ENCODE measurements at regions not wholly inside any gene's neighbourhood (a gene's known extent, or its start where the extent isn't known, plus 50 kb on each side); places are given as distances from the start of the nearest gene placed in this dataset.

GRCh38 chr5:16007750-16008415 is 171.7 kb downstream of the MARCHF11 start:
- no peak for TF ChIP-seq KDM1A (IDR thresholded peaks at IDR 0.05; ENCODE audit: borderline replicate concordance, low read length)
- no peak for TF ChIP-seq POLR2AphosphoS5 (IDR thresholded peaks at IDR 0.05; ENCODE audit: low read depth, low read length)
- no peak for TF ChIP-seq SIX5 (IDR thresholded peaks at IDR 0.05; ENCODE audit: low read depth, low read length)
- TF ChIP-seq CHD2 (IDR thresholded peaks at IDR 0.05; ENCODE audit: low read length) = no peak
- TF ChIP-seq JUN (IDR thresholded peaks at IDR 0.05; ENCODE audit: low read depth, low read length) = no peak
- TF ChIP-seq GTF2F1 (IDR thresholded peaks at IDR 0.05; ENCODE audit: borderline replicate concordance, low read depth, low read length) = no peak

Data from H1 (cell line).